GM12875 (cell line): ENCODE measurements at regions not wholly inside any gene's neighbourhood (a gene's known extent, or its start where the extent isn't known, plus 50 kb on each side); places are given as distances from the start of the nearest gene placed in this dataset.

Source experiments
- H3K4me3 ChIP-seq: one replicate; pipeline ENCODE4 v1.5.1; 2011; ENCODE audit warnings: low read depth, low read length, control low read depth
- TF ChIP-seq, protein P1 (sequence below): IDR thresholded peaks from 2 replicates; pipeline ENCODE4 v1.5.1; 2011; ENCODE audit warnings: low read depth, mild to moderate bottlenecking, control low read depth, inconsistent platforms, low read length, moderate library complexity, borderline replicate concordance; ENCODE audit not compliant: insufficient read depth

DNA sequence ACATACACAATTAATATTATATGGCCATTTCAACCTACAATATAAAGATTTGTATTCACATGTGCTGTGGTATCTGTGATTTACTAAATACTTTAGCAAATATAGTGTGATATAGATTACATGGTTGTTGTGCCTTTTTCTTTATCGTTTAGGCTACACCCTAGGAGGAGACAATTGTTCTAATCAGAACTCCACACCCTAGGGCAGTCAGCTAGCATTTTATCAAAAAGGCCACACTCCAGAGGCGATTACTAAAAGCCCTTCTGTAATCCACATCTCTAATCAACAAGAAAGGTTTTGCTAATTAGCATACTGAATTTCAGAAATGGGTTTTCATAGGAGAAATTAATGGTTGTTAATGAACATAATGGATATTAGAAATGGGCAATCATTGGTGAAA lies 319.5 kb upstream of the NOCT start:
- TF ChIP-seq, protein P1, sequence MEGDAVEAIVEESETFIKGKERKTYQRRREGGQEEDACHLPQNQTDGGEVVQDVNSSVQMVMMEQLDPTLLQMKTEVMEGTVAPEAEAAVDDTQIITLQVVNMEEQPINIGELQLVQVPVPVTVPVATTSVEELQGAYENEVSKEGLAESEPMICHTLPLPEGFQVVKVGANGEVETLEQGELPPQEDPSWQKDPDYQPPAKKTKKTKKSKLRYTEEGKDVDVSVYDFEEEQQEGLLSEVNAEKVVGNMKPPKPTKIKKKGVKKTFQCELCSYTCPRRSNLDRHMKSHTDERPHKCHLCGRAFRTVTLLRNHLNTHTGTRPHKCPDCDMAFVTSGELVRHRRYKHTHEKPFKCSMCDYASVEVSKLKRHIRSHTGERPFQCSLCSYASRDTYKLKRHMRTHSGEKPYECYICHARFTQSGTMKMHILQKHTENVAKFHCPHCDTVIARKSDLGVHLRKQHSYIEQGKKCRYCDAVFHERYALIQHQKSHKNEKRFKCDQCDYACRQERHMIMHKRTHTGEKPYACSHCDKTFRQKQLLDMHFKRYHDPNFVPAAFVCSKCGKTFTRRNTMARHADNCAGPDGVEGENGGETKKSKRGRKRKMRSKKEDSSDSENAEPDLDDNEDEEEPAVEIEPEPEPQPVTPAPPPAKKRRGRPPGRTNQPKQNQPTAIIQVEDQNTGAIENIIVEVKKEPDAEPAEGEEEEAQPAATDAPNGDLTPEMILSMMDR = no peak
- no peak overlapping the region for H3K4me3 ChIP-seq

GRCh38 chr4:138693526-138693925 lies 322.1 kb upstream of the NOCT start:
- TF ChIP-seq, protein P1 = no peak
- H3K4me3 ChIP-seq = no peak overlapping the region

DNA sequence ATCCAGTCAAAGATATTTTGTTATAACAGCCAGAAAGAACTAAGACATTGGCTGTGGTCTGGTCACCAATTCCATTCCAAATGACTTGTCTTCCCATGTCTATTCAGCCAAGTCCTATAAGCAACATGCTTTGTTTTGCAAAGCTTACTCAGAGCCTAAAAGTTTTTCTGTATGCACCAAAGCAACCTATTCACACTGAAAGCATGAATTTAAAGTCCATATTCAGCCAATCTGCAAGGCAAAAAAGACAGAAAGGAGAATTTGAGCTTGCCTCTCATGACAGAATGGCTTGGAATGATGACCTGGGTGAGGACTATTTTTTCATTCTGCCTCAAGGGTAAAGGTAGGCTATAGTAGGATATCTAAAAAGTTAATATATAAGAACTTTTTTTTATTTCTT lies 323.2 kb upstream of the NOCT start:
- TF ChIP-seq, protein P1 = no peak
- H3K4me3 ChIP-seq = no peak overlapping the region

DNA sequence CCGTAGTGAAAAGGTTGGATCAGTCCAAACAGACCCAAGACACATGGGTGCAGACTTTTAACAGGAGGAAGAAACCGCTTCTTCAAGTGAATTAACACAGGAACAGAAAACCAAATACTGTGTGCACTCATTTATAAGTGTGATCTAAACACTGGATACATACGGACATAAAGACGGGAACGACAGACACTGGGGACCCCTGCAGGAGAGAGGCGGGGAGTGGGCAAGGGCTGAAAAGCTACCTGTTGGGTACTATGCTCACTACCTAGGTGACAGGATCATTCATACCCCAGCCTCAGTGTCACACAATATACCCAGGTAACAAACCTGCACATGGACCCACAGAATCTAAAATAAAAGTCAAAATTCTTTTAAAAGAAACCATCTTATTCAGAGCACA lies 326.0 kb upstream of the NOCT start:
- no peak overlapping the region for H3K4me3 ChIP-seq
- TF ChIP-seq, protein P1 = no peak

DNA sequence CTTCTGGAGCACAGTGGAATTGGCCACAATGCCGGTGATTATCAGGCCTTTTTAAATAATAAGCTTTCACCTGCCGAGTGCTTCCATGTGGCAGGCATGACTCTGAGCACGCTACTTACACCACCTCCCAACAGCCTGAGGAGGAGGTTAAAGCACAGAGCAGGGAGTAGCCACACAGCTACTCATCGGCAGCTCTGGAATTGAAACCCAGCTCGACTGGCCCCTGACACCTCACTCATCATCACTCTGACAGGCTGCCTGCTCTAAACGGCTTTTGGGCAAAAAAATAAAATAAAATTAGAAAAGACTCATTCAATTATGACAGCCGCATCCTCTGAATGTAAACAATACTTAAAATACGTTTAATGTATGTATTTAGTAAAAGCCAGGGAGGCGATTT lies 326.4 kb upstream of the NOCT start:
- H3K4me3 ChIP-seq = no peak overlapping the region
- TF ChIP-seq, protein P1 = no peak

DNA sequence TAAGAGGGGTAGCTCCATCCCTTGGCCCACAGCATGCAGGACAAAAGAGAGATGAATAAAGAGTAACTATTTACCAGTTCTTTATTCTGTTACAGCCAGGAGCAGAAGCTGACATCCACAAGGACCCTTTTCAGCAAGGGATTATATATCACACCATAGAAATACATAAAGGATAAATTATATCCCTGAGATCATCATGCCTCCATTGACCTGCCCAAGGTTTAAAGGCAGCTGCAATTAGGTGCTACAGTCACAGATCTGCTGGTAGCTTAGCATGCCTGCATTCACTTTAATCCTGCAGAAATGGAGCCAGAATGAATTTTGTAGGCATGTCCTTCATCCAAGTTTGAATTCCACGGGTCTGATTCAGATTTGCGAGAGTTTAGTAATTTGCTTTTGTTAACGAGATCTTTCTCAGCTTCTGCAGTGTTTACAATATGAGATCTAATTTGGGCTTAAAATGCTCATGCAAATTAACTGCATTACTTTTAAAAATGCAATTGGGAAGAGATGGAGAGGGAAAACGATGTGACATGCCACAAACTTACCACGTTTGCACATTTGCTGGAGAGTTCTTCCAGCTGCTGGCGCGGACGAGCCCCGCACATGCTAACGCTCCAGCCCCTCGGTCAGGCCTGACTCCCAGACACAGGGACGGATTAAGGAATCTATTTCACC lies 327.0 kb upstream of the NOCT start:
- H3K4me3 ChIP-seq = no peak overlapping the region
- TF ChIP-seq, protein P1 = no peak

DNA sequence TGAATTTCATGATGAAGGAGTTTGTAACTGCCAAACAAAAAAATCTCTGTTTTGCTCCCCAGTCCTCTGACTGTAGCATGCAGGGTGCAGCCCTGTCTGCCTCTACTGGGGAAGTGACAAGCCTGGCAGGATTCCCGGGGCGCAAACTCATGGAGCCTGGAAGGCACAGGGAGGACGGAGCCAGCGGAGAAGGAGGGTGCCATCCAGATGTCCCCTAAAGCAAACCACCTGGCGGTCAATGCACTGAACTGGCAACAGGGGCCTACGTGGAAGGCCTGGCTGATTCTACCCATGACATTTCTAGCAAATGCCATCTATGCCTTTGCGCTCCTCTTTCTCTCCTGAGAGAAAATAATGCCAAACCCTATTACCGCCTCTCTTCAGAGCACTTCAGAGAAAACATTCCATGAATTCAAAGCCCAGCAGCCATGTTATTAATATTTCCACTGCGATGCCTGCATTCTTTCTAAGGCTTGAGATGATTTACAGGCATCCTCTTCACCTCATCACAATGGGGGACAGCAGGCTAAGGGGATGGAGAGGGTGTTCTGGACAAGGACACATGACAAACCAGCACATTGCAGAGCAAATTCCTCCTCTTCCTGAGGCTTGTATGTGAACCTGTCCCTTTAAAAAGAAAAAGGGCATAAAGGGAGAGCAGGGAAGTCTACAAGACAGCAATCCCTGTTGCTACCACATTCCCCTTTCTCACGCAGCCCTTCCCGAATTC lies 329.3 kb upstream of the NOCT start:
- TF ChIP-seq, protein P1 = no peak
- H3K4me3 ChIP-seq = no peak overlapping the region
